CD14-positive monocyte (primary cell): ENCODE measurements at regions not wholly inside any gene's neighbourhood (a gene's known extent, or its start where the extent isn't known, plus 50 kb on each side); places are given as distances from the start of the nearest gene placed in this dataset.
"Not testable (repeated sequence)": the region's sequence is repeated elsewhere in the genome, so short reads cannot be mapped to it uniquely, and the experiment has no call there.

ENCODE experiments used
- DNase-seq, 3 donors: peaks; one replicate each; pipeline ENCODE4 v3.0.0-alpha.2; 2011 to 2022
- H2AFZ ChIP-seq: 2 replicates; pipeline ENCODE4 v1.6.0; 2012; ENCODE audit warnings: mild to moderate bottlenecking, low read depth, low read length, inconsistent platforms; ENCODE audit not compliant: insufficient read depth, poor library complexity, severe bottlenecking
- H3K27ac ChIP-seq, 2 donors: 1 replicate in 1 of 2; 2 replicates in 1 of 2; pipeline ENCODE4 v1.5.1; 2012 to 2013; ENCODE audit warnings: low read length in 2 of 2, control low read depth in 1 of 2, inconsistent platforms in 1 of 2, low read depth in 1 of 2, mild to moderate bottlenecking in 1 of 2
- H3K27me3 ChIP-seq, 2 donors: one replicate each; pipeline versions ENCODE4 v1.6.0 to v1.6.1; 2011 to 2013; ENCODE audit warnings: low read length in 2 of 2; ENCODE audit not compliant: control insufficient read depth in 2 of 2, insufficient read depth in 2 of 2
- H3K36me3 ChIP-seq, 2 donors: replicated peaks in 1 of 2; 1 replicate in 1 of 2; 2 replicates in 1 of 2; pipeline versions ENCODE4 v1.5.1 to v1.6.1; 2012 to 2013; ENCODE audit warnings: low read length in 2 of 2, control low read depth in 1 of 2, inconsistent platforms in 1 of 2, mild to moderate bottlenecking in 1 of 2; ENCODE audit not compliant: insufficient read depth in 2 of 2, control insufficient read depth in 1 of 2
- H3K4me1 ChIP-seq, 2 donors: 1 replicate in 1 of 2; 2 replicates in 1 of 2; pipeline versions ENCODE4 v1.5.1 to v1.6.1; 2012 to 2013; ENCODE audit warnings: low read length in 2 of 2, control low read depth in 1 of 2, inconsistent platforms in 1 of 2, mild to moderate bottlenecking in 1 of 2, moderate library complexity in 1 of 2; ENCODE audit not compliant: insufficient read depth in 2 of 2, control insufficient read depth in 1 of 2
- H3K4me2 ChIP-seq: replicated peaks from 2 replicates; pipeline ENCODE3; 2012; ENCODE audit warnings: low read length, moderate library complexity, mild to moderate bottlenecking; ENCODE audit not compliant: poor library complexity, severe bottlenecking; ENCODE audit errors: extremely low read depth
- H3K4me3 ChIP-seq, 3 experiments: fragments of 200-600 bp in 1 of 3; sonication (generic) in 1 of 3; replicated peaks in 1 of 3; 1 replicate in 2 of 3; 2 replicates in 1 of 3; pipeline ENCODE4 v1.5.1; 2011 to 2013; ENCODE audit warnings: low read length in 3 of 3, mild to moderate bottlenecking in 3 of 3, control low read depth in 2 of 3, low read depth in 2 of 3, inconsistent platforms in 1 of 3, moderate library complexity in 1 of 3
- H3K79me2 ChIP-seq: 2 replicates; pipeline ENCODE4 v1.6.0; 2012; ENCODE audit warnings: mild to moderate bottlenecking, control low read depth, inconsistent platforms, low read length, moderate library complexity; ENCODE audit not compliant: insufficient read depth
- H3K9ac ChIP-seq: 2 replicates; pipeline ENCODE4 v1.6.0; 2017; ENCODE audit warnings: low read length, mild to moderate bottlenecking; ENCODE audit not compliant: insufficient read depth, poor library complexity, severe bottlenecking
- H3K9me3 ChIP-seq, 2 donors: replicated peaks in 1 of 2; 1 replicate in 1 of 2; 2 replicates in 1 of 2; pipeline versions ENCODE4 v1.5.1 to v1.6.1; 2012 to 2013; ENCODE audit warnings: low read length in 2 of 2, control low read depth in 1 of 2; ENCODE audit not compliant: control insufficient read depth in 1 of 2, insufficient read depth in 1 of 2
- H4K20me1 ChIP-seq: 2 replicates; pipeline ENCODE4 v1.6.0; 2012; ENCODE audit warnings: mild to moderate bottlenecking, low read length, control low read depth, moderate library complexity; ENCODE audit not compliant: insufficient read depth
- H3K27ac Mint-ChIP-seq, 7 donors: one replicate each; pipeline ENCODE4 v1.8.0; 2020; ENCODE audit warnings: mild to moderate bottlenecking in 7 of 7, mixed read lengths in 7 of 7, moderate library complexity in 6 of 7, inconsistent platforms in 2 of 7
- H3K27me3 Mint-ChIP-seq, 3 donors: one replicate each; pipeline ENCODE4 v1.8.0; 2021 to 2022; ENCODE audit warnings: low read depth in 3 of 3, mild to moderate bottlenecking in 3 of 3, mixed read lengths in 3 of 3, moderate library complexity in 3 of 3, inconsistent platforms in 1 of 3
- H3K36me3 Mint-ChIP-seq, 2 donors: one replicate each; pipeline ENCODE4 v1.8.0; 2020; ENCODE audit warnings: mixed read lengths in 2 of 2, inconsistent platforms in 1 of 2, mild to moderate bottlenecking in 1 of 2
- H3K4me1 Mint-ChIP-seq: one replicate; pipeline ENCODE4 v1.8.0; 2020; ENCODE audit warnings: mild to moderate bottlenecking, mixed read lengths
- H3K4me3 Mint-ChIP-seq, 2 donors: one replicate each; pipeline ENCODE4 v1.8.0; 2020; ENCODE audit warnings: mild to moderate bottlenecking in 2 of 2, mixed read lengths in 2 of 2, moderate library complexity in 1 of 2
- H3K9me3 Mint-ChIP-seq, 7 donors: one replicate each; pipeline ENCODE4 v1.8.0; 2020 to 2022; ENCODE audit warnings: mixed read lengths in 7 of 7, mild to moderate bottlenecking in 6 of 7, moderate library complexity in 6 of 7, inconsistent platforms in 2 of 7
- WGBS: methylation state at CpG from one replicate; pipeline ENCODE4 v1.1.5; 2013; ENCODE audit warnings: missing lambda C conversion rate; ENCODE audit not compliant: insufficient coverage; 5-methylcytosine and 5-hydroxymethylcytosine counted together
- intact Hi-C, 2 donors: fragments of 100-400 bp; cut with micrococcal nuclease; formaldehyde crosslinking; loops; one replicate each; pipeline versions ENCODE4 v1.15.0 to v1.15.1; 2023

- H3K4me3 Mint-ChIP-seq, H2AFZ ChIP-seq, H3K27ac ChIP-seq, H3K79me2 ChIP-seq, intact Hi-C loops, DNase-seq, H3K27me3 Mint-ChIP-seq, H3K4me2 ChIP-seq, H3K36me3 ChIP-seq, H3K36me3 Mint-ChIP-seq, H4K20me1 ChIP-seq, H3K9me3 ChIP-seq, H3K9ac ChIP-seq, H3K4me3 ChIP-seq, H3K9me3 Mint-ChIP-seq, H3K27me3 ChIP-seq: not testable (repeated sequence)
- H3K4me1 ChIP-seq, result peaks cover 35 to 37% of the 10 kb centered on the region in 2 donors
- WGBS, result 100% methylated on average over 1 of the region's 3 CpGs
- Mint-ChIP-seq H3K27ac (peak overlapping the region in 1 of 7 donors; percentile 6), H3K4me1 (peaks cover 26% of the 10 kb centered on the region)
These were observed 371.6 kb downstream of the ANAPC1 start for GRCh38 chr2:111512378-111512777.

- H3K9ac ChIP-seq, H3K9me3 ChIP-seq, H4K20me1 ChIP-seq, intact Hi-C loops, H3K4me3 Mint-ChIP-seq, DNase-seq, H3K27me3 ChIP-seq, H3K9me3 Mint-ChIP-seq, H3K27ac ChIP-seq, H3K36me3 Mint-ChIP-seq, H3K79me2 ChIP-seq, H3K36me3 ChIP-seq, H3K4me3 ChIP-seq, H3K27me3 Mint-ChIP-seq, H3K4me2 ChIP-seq, H2AFZ ChIP-seq: not testable (repeated sequence)
- no CpG with 5 or more reads among the region's 4 CpGs for WGBS
- H3K4me1 ChIP-seq, result peaks cover 42% of the 10 kb centered on the region in 2 donors
- Mint-ChIP-seq H3K4me1 (peaks cover 32% of the 10 kb centered on the region), H3K27ac (peak overlapping the region in 1 of 7 donors; percentile 30)
These were observed 369.9 kb downstream of the ANAPC1 start for GRCh38 chr2:111514138-111514537.

- H3K27ac Mint-ChIP-seq, H3K36me3 Mint-ChIP-seq, H3K4me3 ChIP-seq, H3K9me3 Mint-ChIP-seq, H3K79me2 ChIP-seq, H3K27me3 Mint-ChIP-seq, DNase-seq, H3K36me3 ChIP-seq, H3K27ac ChIP-seq, H3K27me3 ChIP-seq, H3K4me2 ChIP-seq, H3K9me3 ChIP-seq, H3K4me3 Mint-ChIP-seq, H2AFZ ChIP-seq, intact Hi-C loops, H3K9ac ChIP-seq, H4K20me1 ChIP-seq: not testable (repeated sequence)
- peaks cover 40 to 44% of the 10 kb centered on the region in 2 donors for H3K4me1 ChIP-seq
- peaks cover 36% of the 10 kb centered on the region for H3K4me1 Mint-ChIP-seq
- WGBS, result no CpG with 5 or more reads among the region's 2 CpGs
These were observed 366.8 kb downstream of the ANAPC1 start for GRCh38 chr2:111517050-111517720.

GRCh38 chr2:111517721-111518053, 366.3 kb downstream of the ANAPC1 start:
- H3K27me3 ChIP-seq, intact Hi-C loops, H3K9me3 ChIP-seq, H3K9ac ChIP-seq, H3K79me2 ChIP-seq, H3K4me3 Mint-ChIP-seq, H3K4me3 ChIP-seq, H3K4me2 ChIP-seq, H4K20me1 ChIP-seq, H2AFZ ChIP-seq, H3K27me3 Mint-ChIP-seq, H3K27ac ChIP-seq, H3K36me3 ChIP-seq, H3K36me3 Mint-ChIP-seq, H3K9me3 Mint-ChIP-seq, H3K27ac Mint-ChIP-seq, DNase-seq: not testable (repeated sequence)
- WGBS, result no CpG with 5 or more reads among the region's 2 CpGs
- H3K4me1 ChIP-seq, result peaks cover 38 to 45% of the 10 kb centered on the region in 2 donors
- H3K4me1 Mint-ChIP-seq, result peaks cover 36% of the 10 kb centered on the region
